OCI-LY1 (cell line): ENCODE measurements at regions not wholly inside any gene's neighbourhood (a gene's known extent, or its start where the extent isn't known, plus 50 kb on each side); places are given as distances from the start of the nearest gene placed in this dataset.

Experiments
- H2AFZ ChIP-seq: fragments of 200-600 bp; sonication (generic), shearing (Covaris generic); 2 replicates; pipeline ENCODE4 v1.6.0; 2014; ENCODE audit warnings: antibody characterized with exemption, mild to moderate bottlenecking, low read length
- H3F3A ChIP-seq: fragments of 200-600 bp; sonication (generic), shearing (Covaris generic); 2 replicates; pipeline ENCODE4 v1.6.0; 2014; ENCODE audit warnings: mild to moderate bottlenecking, antibody characterized with exemption, low read length, moderate library complexity; ENCODE audit not compliant: insufficient read depth
- H3K27ac ChIP-seq: fragments of 200-600 bp; sonication (generic); 2 replicates; pipeline ENCODE4 v1.5.1; 2014; ENCODE audit warnings: low read length, mixed run types, mild to moderate bottlenecking, low read depth; ENCODE audit not compliant: poor library complexity, severe bottlenecking
- H3K27me3 ChIP-seq: fragments of 200-600 bp; sonication (generic); 2 replicates; pipeline ENCODE4 v1.6.0; 2014; ENCODE audit warnings: antibody characterized with exemption, mild to moderate bottlenecking, low read length, moderate library complexity; ENCODE audit not compliant: insufficient read depth
- H3K36me3 ChIP-seq: fragments of 200-600 bp; sonication (generic); 2 replicates; pipeline ENCODE4 v1.6.1; 2014; ENCODE audit warnings: mild to moderate bottlenecking, antibody characterized with exemption, low read length, moderate library complexity, mixed read lengths; ENCODE audit not compliant: insufficient read depth
- H3K4me1 ChIP-seq: fragments of 200-600 bp; sonication (generic); 2 replicates; pipeline ENCODE4 v1.5.1; 2014; ENCODE audit warnings: mild to moderate bottlenecking, low read length, moderate library complexity; ENCODE audit not compliant: insufficient read depth, severe bottlenecking
- H3K4me2 ChIP-seq: fragments of 200-600 bp; sonication (generic), shearing (Covaris generic); 2 replicates; pipeline ENCODE4 v1.6.1; 2014; ENCODE audit warnings: low read length
- H3K4me3 ChIP-seq: fragments of 200-600 bp; sonication (generic); 2 replicates; pipeline ENCODE4 v1.5.1; 2014; ENCODE audit warnings: low read length, low read depth, mild to moderate bottlenecking, mixed read lengths; ENCODE audit not compliant: poor library complexity, severe bottlenecking
- H3K79me2 ChIP-seq: fragments of 200-600 bp; shearing (Covaris generic); 2 replicates; pipeline ENCODE4 v1.6.1; 2016; ENCODE audit warnings: mixed run types, low read length, mixed read lengths; ENCODE audit not compliant: insufficient read depth
- H3K9ac ChIP-seq: fragments of 200-600 bp; sonication (generic), shearing (Covaris generic); 2 replicates; pipeline ENCODE4 v1.6.1; 2014; ENCODE audit warnings: mild to moderate bottlenecking, low read length, mixed read lengths
- H3K9me2 ChIP-seq: fragments of 200-600 bp; sonication (generic), shearing (Covaris generic); 2 replicates; pipeline ENCODE4 v1.6.1; 2014; ENCODE audit warnings: low read depth, mild to moderate bottlenecking, low read length, mixed read lengths
- H3K9me3 ChIP-seq: fragments of 200-600 bp; shearing (Covaris generic); 2 replicates; pipeline ENCODE4 v1.6.1; 2014; ENCODE audit warnings: low read length, mixed read lengths
- H4K20me1 ChIP-seq: fragments of 200-600 bp; sonication (generic), shearing (Covaris generic); 2 replicates; pipeline ENCODE4 v1.6.0; 2016; ENCODE audit warnings: mild to moderate bottlenecking, low read length; ENCODE audit not compliant: insufficient read depth
- EZH2 ChIP-seq: fragments of 200-600 bp; sonication (generic), shearing (Covaris generic); IDR thresholded peaks from 2 replicates; pipeline ENCODE4 v1.8.0; 2017; ENCODE audit warnings: borderline replicate concordance, mixed run types, mild to moderate bottlenecking, antibody characterized with exemption, low read length, moderate library complexity, mixed read lengths
- TF ChIP-seq, protein P1 (sequence below): fragments of 200-600 bp; sonication (generic), shearing (Covaris generic); IDR thresholded peaks from 2 replicates; pipeline ENCODE4 v1.5.1; 2017; ENCODE audit warnings: mild to moderate bottlenecking, antibody characterized with exemption, low read length, moderate library complexity, mixed read lengths

DNA sequence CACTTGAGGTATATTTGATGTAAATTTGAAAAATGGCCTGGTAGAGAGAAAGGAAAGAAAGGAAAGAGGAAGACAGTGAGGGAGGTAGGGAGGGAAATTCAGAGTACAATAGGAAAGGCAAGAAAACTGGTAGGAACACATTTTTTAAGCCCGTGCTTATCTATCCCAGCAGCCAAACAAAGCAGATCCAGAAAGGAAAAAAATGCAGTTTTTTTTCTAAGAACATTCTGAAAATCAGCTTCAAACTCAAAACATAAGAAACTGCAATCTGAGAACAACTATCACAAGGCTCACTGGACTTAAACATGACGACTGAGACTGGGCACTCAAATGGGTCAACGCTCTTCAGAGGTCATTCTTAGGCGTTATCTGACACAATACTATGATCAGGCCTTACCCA is 408.3 kb upstream of the DDI1 start:
- H3K36me3 ChIP-seq = no peaks in the 10 kb centered on the region
- H3K27me3 ChIP-seq = no peaks in the 10 kb centered on the region
- no peaks in the 10 kb centered on the region for H3K9me2 ChIP-seq
- no peaks in the 10 kb centered on the region for H3K79me2 ChIP-seq
- H3K4me3 ChIP-seq = no peak overlapping the region
- H3K9me3 ChIP-seq = no peaks in the 10 kb centered on the region
- H3K27ac ChIP-seq = no peak overlapping the region
- H3K9ac ChIP-seq = no peak overlapping the region
- H2AFZ ChIP-seq = no peak overlapping the region
- no peaks in the 10 kb centered on the region for H4K20me1 ChIP-seq
- TF ChIP-seq, protein P1, sequence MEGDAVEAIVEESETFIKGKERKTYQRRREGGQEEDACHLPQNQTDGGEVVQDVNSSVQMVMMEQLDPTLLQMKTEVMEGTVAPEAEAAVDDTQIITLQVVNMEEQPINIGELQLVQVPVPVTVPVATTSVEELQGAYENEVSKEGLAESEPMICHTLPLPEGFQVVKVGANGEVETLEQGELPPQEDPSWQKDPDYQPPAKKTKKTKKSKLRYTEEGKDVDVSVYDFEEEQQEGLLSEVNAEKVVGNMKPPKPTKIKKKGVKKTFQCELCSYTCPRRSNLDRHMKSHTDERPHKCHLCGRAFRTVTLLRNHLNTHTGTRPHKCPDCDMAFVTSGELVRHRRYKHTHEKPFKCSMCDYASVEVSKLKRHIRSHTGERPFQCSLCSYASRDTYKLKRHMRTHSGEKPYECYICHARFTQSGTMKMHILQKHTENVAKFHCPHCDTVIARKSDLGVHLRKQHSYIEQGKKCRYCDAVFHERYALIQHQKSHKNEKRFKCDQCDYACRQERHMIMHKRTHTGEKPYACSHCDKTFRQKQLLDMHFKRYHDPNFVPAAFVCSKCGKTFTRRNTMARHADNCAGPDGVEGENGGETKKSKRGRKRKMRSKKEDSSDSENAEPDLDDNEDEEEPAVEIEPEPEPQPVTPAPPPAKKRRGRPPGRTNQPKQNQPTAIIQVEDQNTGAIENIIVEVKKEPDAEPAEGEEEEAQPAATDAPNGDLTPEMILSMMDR = no peak
- no peak for TF ChIP-seq EZH2
- no peak overlapping the region for H3K4me2 ChIP-seq
- no peaks in the 10 kb centered on the region for H3K4me1 ChIP-seq
- no peaks in the 10 kb centered on the region for H3F3A ChIP-seq

DNA sequence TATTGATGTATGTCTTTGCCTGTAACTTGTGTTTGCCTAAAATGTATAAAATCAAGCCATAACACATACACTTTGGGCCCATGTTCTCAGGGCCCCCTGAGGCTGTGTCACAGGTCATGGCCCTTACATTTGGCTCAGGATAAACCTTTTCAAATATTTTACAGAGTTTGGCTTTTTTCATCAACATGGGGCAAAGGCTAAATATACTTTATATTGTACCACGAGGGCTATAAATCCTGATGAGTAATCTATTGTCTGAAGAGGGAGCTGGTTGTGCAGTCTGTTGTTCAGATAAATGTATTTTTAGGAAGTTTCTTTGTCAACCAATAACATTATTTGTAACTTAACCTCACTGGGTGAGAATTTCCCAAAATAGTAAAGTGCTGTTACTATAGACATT is 404.6 kb upstream of the DDI1 start:
- Histone ChIP-seq H4K20me1 (no peaks in the 10 kb centered on the region), H3K36me3 (no peaks in the 10 kb centered on the region), H3K27ac (no peak overlapping the region), H3K9me3 (no peaks in the 10 kb centered on the region), H2AFZ (no peak overlapping the region), H3K4me1 (no peaks in the 10 kb centered on the region), H3K4me3 (no peak overlapping the region), H3K79me2 (no peaks in the 10 kb centered on the region), H3K9me2 (no peaks in the 10 kb centered on the region), H3K27me3 (no peaks in the 10 kb centered on the region), H3F3A (no peaks in the 10 kb centered on the region), H3K4me2 (no peak overlapping the region), H3K9ac (no peak overlapping the region)
- no peak for TF ChIP-seq EZH2
- TF ChIP-seq, protein P1 = no peak

DNA sequence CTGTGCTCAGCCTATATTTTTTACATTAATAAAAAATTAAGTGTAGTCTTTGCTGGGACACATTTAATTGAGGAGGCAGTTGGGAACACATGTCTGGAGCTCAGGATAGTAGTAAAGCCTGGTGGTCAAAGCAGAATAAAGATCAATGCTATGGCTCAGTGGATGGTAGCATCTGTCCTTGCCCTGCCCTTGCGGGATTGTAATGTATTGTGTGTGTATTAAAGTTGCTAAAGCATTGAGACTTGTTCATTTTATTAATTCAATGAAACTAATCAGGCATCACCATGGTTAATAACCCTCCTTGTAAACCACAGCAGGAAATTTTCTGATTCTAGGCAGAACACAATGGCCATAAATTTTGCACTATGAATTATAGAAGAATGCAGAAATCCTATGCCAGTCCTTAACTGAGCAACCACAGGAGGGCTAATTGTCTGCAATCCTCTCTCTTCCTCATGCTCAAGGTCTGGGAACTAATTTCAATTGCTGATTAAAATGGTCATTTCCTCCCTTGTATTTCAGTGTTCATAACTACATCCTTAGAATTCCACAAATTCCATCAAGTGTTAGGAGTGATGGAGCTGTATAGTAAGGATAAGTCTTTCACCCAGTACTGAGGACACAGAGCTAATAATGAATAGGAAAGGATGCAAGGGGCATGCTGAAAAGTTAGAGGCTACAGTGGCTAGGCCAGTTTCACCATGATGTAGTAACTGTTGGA is 403.2 kb upstream of the DDI1 start:
- no peaks in the 10 kb centered on the region for H3K9me3 ChIP-seq
- no peaks in the 10 kb centered on the region for H4K20me1 ChIP-seq
- no peak overlapping the region for H3K4me3 ChIP-seq
- no peaks in the 10 kb centered on the region for H3K36me3 ChIP-seq
- no peaks in the 10 kb centered on the region for H3K9me2 ChIP-seq
- H3K4me1 ChIP-seq = no peaks in the 10 kb centered on the region
- H3K4me2 ChIP-seq = no peak overlapping the region
- TF ChIP-seq EZH2 = no peak
- TF ChIP-seq, protein P1 = no peak
- no peak overlapping the region for H3K9ac ChIP-seq
- no peaks in the 10 kb centered on the region for H3K27me3 ChIP-seq
- H3K79me2 ChIP-seq = no peaks in the 10 kb centered on the region
- H3F3A ChIP-seq = no peaks in the 10 kb centered on the region
- no peak overlapping the region for H2AFZ ChIP-seq
- H3K27ac ChIP-seq = no peak overlapping the region
